HG02763 (cell line): ENCODE measurements at regions not wholly inside any gene's neighbourhood (a gene's known extent, or its start where the extent isn't known, plus 50 kb on each side); places are given as distances from the start of the nearest gene placed in this dataset.
"Not testable (repeated sequence)": the region's sequence is repeated elsewhere in the genome, so short reads cannot be mapped to it uniquely, and the experiment has no call there.

Experiments
- ATAC-seq: cut with Tn5 transposase; IDR thresholded peaks from one replicate; pipeline ENCODE4 v1.9.1; 2021; ENCODE audit warnings: mild to moderate bottlenecking, moderate library complexity; ENCODE audit not compliant: unreplicated experiment

DNA sequence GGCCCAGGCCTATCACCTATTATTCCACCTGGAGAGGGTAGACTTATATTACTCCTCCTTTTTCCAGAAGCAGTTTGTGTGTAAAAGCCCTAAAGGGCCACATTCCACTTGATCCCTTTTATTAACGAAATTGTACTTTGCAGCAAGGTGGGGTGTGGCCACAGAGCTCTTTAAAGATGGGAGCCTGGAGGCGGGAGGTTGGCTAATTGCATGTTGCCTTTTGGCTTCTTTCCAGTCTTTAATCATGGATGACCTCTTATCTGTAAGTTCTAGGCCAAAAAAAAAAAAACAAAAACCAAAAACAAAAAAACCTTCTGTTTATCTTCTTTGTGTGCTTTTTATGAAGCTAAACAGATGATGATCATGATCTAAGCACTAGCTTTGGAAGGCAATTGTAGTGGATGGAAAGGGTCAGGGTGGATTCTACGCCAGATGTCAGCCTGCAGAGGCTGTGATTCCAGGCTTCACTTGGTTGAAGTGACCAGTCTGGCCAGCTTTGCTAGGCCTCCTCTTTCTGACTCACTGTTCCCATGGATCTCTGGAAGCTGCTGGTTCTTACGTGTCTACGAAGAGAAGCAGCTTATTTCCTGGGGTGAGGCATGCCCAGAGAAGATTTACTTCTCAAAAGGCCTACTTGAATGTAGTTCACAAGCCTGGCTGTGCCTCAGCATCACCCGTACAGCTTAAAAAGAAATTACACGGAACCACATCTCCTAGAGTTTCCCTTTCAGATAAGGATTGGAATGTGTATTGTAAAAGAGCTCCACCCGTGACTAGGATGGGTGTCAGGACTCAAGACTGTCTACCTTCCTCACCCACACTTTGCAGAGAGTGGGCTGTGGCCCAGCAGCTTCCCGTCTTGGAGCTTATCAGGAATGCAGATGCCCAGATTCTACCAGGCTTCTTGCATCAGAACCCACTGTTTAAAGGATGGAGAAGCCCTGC is 330.9 kb upstream of the C2CD4B start:
- no peak for ATAC-seq

DNA sequence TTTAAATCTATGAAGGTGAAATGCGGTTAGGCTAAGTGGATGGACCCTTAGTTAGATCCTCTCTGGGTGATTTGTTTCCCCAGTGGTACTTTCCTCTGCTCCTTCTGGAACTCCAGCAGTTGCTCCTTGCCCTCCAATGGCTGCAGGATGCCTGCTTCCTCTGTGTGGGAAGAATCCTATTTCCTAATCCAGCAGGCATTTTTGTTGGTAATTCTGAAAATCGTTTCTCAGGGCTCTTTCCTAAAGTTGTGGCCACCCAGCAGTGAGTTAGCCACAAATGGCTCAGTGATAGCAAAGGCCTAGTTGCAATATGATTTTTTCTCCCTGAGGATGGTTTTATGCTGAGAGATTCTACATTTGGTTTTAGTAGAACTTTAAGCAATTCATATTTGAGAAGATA is 332.3 kb upstream of the C2CD4B start:
- ATAC-seq, result no peak

DNA sequence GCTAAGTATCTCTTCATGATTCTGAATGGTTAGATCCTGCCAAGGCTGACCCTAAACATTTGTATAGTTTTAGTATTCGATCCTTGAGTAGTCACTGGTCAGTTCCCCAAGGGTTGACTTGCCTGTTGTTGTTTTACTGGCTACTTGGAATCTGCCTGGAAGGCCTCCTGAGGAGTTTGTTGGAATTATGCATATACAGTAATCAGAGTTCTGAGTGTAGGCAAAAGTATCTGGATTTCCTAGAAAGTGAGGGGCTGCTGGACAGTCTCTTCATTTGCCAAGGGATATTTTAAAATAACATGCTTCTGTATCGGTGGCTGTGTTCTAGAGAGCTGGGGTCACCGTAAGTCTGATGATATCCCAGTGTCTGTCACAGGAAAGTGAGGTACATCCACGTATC is 333.2 kb upstream of the C2CD4B start:
- no peak for ATAC-seq

DNA sequence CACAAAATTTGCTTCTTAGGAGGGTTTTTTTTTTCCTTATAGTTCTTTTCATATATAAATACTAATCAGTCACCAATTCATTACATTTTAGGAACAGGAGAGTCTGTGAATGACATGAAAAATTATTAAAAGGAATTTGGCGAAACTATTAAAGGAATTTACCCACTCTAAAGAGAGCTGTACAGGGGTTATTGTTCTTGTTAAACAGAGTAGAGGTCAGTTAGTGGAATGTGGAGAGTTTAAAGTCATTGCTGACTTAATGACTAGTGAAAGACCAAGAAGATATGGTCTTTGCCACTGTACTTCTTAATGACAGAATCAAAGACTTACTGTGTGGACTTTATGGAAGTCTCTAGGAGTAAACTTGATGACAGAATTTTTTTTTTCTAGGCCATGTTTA is 333.6 kb upstream of the C2CD4B start:
- ATAC-seq, result no peak

DNA sequence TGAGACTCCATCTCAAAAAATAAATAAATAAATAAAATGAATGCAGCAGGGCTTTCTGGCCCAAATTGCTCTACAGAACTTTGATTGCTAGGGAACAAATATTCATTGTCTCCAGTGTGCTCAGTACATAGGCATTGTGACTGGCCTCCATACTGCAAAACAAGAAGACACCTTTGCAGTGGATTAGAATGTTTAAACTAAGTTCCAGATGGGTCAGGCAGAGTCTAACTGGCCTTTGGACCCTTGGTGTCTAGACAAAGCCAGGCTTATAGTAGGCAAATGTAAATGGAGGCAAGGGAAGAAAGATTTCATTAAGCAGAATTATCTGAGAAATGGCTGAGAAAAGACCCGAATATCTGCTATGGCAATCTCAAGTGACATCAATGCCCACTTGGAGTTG is 335.2 kb upstream of the C2CD4B start:
- no peak for ATAC-seq

DNA sequence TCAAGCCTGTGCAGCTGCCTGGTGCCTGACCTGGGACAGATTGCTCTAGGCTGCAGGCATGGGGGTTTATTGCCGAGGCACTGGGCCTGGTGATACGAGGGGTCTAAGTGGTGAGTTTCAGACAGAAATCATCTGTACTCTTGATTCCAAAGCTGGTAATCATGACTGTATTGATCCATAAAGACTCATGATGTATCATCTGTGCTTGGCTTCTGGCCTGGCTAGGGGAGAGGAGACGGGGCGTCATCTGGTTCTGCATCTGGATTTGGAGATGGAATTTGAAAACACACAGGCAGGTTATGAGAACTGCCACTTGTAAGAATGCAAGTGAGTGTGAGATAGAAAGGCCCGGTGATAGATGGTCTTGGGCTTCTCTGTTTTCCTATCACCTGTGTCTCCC is 337.4 kb upstream of the C2CD4B start:
- ATAC-seq, result no peak

DNA sequence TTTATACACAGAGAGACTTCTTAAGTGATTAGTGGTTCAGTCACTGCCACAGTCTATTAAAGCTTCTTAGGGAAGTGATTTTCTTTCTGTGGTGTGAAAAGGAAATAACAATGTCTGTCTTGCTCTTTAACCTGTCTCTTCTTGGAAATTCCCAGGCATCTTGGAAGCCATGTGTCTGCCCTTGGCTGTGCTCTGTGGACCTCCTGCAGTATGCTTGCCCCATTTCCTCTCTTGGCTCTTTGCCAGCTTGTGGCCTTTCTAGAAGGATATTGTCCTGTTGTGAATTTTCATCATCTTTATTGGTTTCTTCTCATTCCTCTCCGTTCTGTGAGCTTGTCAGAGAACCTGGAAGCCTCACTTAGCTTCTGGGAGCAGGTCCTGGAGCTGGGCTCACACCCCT is 338.4 kb upstream of the C2CD4B start:
- ATAC-seq, result no peak

DNA sequence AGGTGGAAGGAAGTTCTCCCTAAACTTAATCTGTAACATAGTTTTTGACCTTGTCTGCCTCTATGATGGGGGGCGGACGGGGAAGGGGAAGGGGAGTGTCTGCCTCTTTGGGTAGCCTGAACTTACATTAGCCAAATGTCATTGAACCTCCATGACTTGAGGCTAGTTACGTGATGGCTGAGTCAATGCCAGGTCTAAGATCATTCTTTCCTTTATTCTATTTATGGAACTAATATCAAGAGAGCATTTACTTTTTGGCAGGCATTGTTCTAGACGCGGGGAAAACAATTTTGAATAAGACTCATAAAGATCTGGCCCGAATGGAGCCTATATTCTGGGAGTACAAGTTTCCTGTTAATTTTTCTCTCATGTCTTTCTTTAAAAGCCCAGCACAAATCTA is 340.7 kb upstream of the C2CD4B start:
- ATAC-seq, result no peak

DNA sequence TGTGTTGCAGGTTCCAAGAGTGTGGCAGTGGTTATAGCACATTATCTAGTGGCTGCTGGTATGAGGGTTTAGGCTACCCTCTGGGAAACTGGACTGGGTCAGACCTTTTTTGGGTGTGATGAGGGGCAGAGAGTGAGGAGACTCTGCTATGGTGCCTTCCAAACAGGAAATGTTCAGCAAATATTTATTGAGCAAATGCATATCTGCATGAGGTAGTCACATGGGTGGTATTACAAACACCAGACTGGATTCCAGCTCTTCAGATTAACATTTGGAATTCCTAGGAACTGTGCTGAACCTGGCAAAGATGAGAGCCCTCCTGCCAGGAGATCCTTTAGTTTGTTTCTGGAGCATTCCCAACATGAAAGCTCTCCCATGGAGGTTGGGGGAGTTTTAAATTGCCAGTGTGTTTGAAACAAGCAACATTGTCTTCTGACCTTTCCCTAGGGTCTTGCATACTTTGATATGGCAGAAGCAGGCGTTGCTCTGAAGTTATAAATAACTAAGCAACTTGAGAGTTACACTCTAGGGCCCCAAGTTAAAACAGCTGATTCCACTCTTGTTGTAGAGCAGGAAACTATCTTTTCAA is 341.2 kb upstream of the C2CD4B start:
- ATAC-seq, result no peak

DNA sequence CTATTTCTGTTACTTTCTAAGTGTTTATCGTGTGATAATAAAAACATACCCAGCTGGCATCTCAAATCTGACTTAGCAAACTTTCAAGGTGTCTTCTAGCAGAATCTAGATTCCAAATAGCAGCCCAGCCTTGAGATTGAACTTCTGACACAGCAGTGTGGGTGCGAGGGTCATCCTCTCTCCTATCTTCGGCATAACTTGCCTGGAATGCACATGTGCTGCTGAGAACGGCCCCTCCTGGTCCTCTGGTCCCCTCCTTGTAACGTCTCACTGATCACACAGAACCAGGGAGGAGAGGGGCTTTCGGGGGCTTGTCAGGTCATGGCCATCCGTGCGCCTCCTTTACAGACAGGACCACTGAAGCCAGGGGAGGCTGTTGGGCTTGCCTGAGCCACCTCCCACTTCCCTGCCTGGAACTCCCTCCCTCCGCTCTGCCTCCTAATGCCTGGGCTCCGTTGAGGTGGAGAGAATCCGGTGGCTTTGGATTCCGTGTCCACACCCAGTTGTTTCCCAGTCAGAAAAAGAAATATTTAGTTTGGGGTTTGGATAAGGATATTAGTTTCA is 344.4 kb upstream of the C2CD4B start:
- no peak for ATAC-seq

DNA sequence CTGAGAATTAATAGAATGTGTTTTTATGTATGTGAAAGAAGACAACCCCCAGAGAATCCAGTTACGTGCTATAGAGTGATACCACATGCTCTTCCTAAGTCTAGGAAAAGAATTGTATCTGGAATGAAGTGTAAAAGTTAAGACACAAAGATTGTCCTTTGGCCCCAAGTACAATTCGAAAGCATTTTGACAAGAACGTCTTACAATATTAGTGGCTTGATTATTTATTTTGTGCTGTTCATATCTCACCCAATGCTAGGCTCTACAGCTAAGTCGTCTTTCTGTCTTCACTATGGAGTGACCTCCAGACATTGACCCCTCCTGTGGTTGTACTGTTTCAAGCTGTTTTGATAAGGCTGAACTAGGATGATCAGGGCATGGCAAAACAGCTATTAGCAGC is 345.7 kb upstream of the C2CD4B start:
- ATAC-seq, result no peak

DNA sequence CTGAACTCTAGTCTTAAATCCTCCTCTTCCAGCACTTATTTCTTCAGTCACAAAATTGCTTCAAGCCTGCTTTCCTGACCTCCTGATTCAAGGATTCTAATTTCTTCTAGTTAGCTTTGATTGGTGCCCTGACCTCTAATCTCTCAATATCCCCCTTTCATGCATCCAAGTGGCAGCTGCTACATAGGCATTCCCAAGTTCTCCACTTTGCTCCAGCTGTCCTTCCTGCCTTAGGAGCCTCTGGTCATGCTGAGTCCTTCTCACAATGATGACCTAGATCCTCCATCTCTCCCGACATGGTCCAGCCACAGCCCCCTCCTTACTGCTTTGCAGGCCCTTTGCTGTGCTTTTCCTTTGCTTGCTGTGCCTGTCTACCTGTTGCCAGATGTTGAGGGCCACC is 347.8 kb upstream of the C2CD4B start:
- ATAC-seq, result no peak

DNA sequence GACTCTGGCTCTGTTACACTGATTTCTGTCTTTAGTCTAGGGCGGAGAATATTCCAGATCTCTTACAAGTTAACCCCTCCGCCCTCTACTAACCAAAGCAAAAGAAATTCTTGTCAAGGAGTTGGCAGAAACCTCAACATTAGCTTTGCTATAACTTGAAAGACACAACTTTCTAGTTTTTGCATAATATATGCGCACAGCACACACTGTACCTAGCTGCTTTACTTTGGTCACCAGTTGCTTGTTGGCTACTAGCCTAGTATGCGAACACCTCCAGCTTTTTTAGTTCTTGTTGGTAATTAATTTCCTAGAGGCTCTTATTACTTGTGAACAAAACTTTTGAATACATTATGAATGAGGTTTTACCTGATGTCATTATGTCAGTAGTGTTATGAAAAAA is 348.8 kb upstream of the C2CD4B start:
- ATAC-seq, result no peak

DNA sequence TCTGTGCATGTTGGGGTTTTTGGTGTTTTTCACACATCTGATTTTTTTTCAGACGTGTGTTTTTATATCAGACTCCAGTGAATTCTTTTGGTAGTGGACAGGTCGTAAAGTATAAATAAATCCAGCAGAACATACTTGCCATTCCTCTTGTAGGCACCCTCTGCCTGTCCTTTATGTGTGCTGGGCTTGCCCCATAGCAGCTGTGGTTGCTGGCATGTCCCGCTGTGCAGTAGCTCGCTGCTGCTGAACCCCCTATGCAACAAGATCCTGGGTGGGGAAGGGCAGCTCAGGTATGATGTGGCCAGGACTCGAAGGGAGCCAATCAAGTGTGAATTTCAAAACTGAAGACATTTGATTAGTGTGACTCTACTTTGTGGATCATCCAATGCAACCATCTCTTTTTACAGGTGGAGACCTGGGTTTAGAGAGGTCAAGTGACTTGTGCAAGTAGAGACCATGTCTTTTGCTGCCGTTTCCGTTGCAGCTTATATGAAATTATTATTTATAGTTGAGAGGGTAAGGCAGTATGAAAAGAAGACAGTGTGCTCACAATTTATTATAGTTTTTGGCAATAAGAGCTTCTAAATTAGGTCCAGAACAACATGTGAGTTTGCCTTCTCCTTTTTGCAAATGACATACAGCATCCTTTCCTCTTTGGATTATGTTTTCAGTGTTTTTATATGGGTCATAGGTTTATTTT is 350.8 kb upstream of the C2CD4B start:
- ATAC-seq, result no peak

DNA sequence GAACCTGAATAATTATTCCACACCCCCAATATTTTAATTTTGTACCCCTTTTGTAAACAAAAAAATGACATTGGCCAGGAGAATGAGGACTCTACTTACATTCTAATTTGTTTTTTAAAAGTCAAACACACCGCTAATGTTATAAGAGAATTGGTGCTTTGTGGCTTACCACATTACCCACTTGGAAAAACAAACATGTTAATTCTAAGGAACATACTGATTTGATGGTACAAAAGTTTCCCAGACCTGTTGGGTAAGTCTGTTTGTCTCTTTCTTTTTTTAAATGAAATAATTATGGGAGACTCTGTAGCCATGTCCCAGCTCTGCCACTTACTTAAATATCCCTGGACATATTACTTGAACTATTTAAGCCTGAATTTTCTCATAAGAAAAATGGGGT is 352.5 kb upstream of the C2CD4B start:
- ATAC-seq, result no peak

DNA sequence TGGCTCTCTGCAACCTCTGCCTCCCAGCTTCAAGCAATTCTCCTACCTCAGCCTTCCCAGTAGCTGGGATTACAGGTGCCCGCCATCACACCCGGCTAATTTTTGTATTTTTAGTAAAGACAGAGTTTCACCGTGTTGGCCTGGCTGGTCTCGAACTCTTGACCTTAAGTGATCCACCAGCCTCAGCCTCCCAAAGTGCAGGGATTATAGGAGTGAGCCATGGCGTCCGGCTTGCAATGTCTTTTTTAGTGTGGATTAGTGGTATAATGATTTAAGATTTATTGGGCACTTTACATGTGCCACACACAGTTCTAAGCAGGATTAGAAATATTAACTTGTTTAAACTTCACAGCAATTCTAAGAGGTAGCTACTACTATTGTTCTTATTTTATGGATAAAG is 353.6 kb upstream of the C2CD4B start:
- not testable (repeated sequence) for ATAC-seq

DNA sequence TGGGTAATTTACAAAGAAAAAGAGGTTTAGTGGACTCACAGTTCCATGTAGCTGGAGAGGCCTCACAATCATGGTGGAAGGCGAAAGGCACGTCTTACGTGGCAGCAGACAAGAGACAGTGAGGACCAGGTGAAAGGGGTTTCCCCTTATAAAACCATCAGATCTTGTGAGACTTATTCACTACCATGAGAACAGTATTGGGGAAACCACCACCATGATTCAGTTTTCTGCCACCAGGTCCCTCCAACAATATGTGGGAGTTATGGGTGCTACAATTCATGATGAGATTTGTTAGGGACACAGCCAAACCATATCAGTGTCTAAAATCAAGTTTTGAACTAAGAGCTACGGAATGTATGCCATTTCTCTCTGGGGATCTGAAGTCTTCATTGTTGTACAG is 354.8 kb upstream of the C2CD4B start:
- ATAC-seq, result no peak

DNA sequence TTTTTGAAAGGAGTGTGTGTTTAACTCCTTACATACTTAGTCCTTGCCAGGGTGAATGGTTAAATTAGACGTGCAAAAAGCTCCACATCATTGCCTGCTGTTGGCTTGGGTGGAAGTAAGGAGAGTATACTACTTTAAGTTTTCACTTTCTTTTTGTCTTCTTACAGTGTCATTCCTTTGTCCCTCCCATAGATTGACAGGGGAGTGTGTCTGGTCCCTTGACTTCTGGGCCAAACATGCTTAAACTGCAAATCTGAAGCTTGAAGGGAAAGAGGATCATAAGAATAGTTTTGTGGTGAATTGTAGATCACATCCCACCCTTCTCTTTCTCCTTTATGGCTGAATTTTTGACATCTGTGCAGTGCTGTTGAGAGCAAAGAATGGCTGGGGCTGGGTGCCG is 355.8 kb upstream of the C2CD4B start:
- no peak for ATAC-seq

DNA sequence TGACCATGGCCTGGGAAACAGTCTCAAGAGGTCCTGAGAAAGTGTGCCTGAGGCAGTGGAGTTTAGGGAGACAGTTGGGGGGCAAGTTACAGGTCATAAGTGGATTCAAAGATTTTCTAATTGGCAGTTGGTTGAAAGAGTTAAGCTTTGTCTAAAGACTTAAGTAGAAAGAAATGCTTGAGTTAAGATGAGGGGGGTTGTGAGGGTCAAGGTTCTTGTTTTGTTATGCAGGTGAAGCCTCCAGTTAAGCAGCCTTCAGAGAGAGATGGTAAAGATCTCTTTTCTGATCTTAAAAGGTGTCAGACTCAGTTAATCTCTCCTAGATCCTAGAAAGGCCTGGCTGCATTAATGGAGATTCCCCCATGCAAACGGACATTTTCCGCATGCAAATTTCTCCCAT is 356.3 kb upstream of the C2CD4B start:
- ATAC-seq, result no peak

DNA sequence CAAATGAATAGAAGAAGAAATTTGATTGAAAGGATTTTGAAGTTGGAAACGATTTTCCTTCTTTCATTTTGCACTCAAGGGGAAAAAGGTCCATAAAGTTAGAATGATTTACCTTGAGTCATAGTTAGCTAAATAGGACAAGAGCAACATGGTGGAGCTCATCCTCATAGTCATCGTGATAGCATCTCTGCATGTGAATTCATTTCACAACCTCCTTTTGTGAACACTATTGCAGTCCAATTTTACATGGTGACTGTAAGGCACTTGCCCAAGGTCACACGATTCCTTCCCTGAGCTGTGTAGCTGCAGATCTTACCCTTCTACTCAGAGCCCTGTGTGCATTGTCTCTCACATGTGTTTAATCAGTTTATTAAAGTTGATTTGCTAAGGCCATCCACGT is 359.8 kb upstream of the C2CD4B start:
- no peak for ATAC-seq

DNA sequence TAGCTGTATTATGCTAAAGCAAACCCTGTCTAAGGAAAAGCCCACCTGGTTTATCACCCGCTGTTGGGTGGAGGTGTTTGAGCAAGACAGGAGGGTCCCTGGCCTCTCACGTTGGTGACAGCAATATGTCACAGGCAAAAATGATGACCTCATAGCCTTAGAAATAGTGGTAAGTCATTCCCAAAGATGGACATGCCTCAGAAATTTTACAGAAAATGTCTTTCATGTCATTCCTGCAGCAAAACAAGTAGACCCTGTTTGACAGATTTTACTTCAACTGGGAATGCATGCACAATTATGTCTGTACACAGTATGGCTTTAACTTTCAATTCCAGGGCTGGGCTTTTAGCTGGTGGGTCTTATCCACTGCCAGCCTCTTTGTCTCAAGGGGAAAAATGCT is 362.3 kb upstream of the C2CD4B start:
- no peak for ATAC-seq

DNA sequence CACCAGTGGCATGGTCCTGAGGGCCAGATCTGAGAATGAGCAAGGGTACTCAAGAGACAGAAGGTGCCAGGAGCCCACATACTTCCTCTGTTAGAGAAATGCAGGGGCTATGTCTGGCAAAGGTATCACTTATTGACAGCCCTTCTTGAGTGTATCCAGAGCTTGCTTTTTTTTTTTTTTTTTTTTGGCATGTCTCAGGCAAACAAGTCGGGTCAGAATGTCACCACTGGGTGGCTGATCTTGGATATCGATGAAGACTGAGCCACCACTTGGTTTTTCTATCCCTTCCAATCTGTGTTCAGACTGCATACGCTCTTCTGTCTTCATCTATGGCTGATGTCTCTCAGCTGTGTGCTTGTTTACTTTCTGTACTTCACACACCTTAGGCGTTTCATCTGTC is 363.4 kb upstream of the C2CD4B start:
- ATAC-seq, result no peak
